H1 (cell line): ENCODE measurements at regions not wholly inside any gene's neighbourhood (a gene's known extent, or its start where the extent isn't known, plus 50 kb on each side); places are given as distances from the start of the nearest gene placed in this dataset.

ENCODE experiments used
- BCL11A ChIP-seq, 2 experiments: IDR thresholded peaks; one replicate each; pipeline ENCODE4 v1.6.1; 2011; ENCODE audit warnings: low read depth in 2 of 2, low read length in 2 of 2, mild to moderate bottlenecking in 2 of 2
- CHD7 ChIP-seq: fragments of 300-600 bp; sonication (generic); IDR thresholded peaks from 2 replicates; pipeline ENCODE4 v1.7.1; 2012; ENCODE audit warnings: low read length, moderate library complexity, mild to moderate bottlenecking, inconsistent platforms; ENCODE audit not compliant: insufficient replicate concordance
- YY1 ChIP-seq: IDR thresholded peaks from 2 replicates; pipeline ENCODE4 v1.6.1; 2011; ENCODE audit warnings: low read depth, mild to moderate bottlenecking, low read length

DNA sequence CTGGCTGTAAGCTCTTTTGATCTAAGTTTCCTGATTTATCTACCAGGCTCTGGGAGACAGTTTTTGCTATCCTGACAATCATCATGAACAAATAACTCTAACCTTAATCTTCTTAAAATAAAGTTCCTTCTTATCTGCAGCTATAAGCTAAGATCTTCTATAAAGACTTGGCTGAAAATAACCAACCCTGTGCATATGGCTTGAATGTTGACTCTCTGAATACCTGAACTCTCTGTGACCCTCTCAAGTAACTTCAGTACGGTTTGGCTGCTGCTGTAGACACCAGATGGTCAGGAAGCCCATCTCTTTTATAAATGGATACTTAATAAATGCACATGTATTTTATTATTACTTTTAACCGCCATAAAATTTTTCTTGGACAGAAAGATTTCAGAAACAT, 412.4 kb upstream of the CBLB start (continued):
- TF ChIP-seq CHD7 (no peak), YY1 (no peak), BCL11A (IDR thresholded peaks at IDR 0.05; ENCODE audit: low read depth in 2 of 2, low read length in 2 of 2) (no peak)
- TF ChIP-seq, all 59 proteins: peak for 0
